Eye (tissue), 1 donor: ENCODE measurements at regions not wholly inside any gene's neighbourhood (a gene's known extent, or its start where the extent isn't known, plus 50 kb on each side); places are given as distances from the start of the nearest gene placed in this dataset.
"Not testable (repeated sequence)": the region's sequence is repeated elsewhere in the genome, so short reads cannot be mapped to it uniquely, and the experiment has no call there.

Source experiments
- DNase-seq: peaks from one replicate; pipeline ENCODE4 v3.0.0-alpha.2; 2015

- DNase-seq = no peak
Measured at GRCh38 chr14:41549821-41550607, 56.7 kb upstream of the LRFN5 start.

- no peak for DNase-seq
Measured at GRCh38 chr14:41549282-41549681, 57.4 kb upstream of the LRFN5 start.

GRCh38 chr14:41548666-41549065 lies 58.0 kb upstream of the LRFN5 start:
- no peak for DNase-seq

- no peak for DNase-seq
Measured at GRCh38 chr14:41541333-41541732, 65.3 kb upstream of the LRFN5 start.

GRCh38 chr14:41532255-41532654 lies 74.4 kb upstream of the LRFN5 start:
- DNase-seq = no peak

GRCh38 chr14:41521891-41522290 lies 84.8 kb upstream of the LRFN5 start:
- DNase-seq = no peak

GRCh38 chr14:41518030-41518429 lies 88.6 kb upstream of the LRFN5 start:
- not testable (repeated sequence) for DNase-seq

GRCh38 chr14:41506552-41506951 lies 100.1 kb upstream of the LRFN5 start:
- DNase-seq = no peak

- DNase-seq = no peak
Measured at GRCh38 chr14:41505491-41505890, 101.2 kb upstream of the LRFN5 start.

- no peak for DNase-seq
Measured at GRCh38 chr14:41498959-41499358, 107.7 kb upstream of the LRFN5 start.

- DNase-seq = no peak
Measured at GRCh38 chr14:41490323-41490722, 116.4 kb upstream of the LRFN5 start.

GRCh38 chr14:41489315-41489972 lies 117.2 kb upstream of the LRFN5 start:
- no peak for DNase-seq

GRCh38 chr14:41488401-41488800 lies 118.3 kb upstream of the LRFN5 start:
- no peak for DNase-seq

- DNase-seq = no peak
Measured at GRCh38 chr14:41482861-41483260, 123.8 kb upstream of the LRFN5 start.

- no peak for DNase-seq
Measured at GRCh38 chr14:41476526-41476925, 130.2 kb upstream of the LRFN5 start.

GRCh38 chr14:41461380-41461779 lies 145.3 kb upstream of the LRFN5 start:
- DNase-seq = no peak

- no peak for DNase-seq
Measured at GRCh38 chr14:41457393-41457792, 149.3 kb upstream of the LRFN5 start.

- DNase-seq = no peak
Measured at GRCh38 chr14:41449066-41449465, 157.6 kb upstream of the LRFN5 start.

- no peak for DNase-seq
Measured at GRCh38 chr14:41446008-41446407, 160.7 kb upstream of the LRFN5 start.

GRCh38 chr14:41423503-41423902 lies 183.2 kb upstream of the LRFN5 start:
- DNase-seq = no peak

- DNase-seq = not testable (repeated sequence)
Measured at GRCh38 chr14:41421308-41421707, 185.4 kb upstream of the LRFN5 start.

GRCh38 chr14:41419709-41420108 lies 187.0 kb upstream of the LRFN5 start:
- DNase-seq = no peak

GRCh38 chr14:41418851-41419250 lies 187.8 kb upstream of the LRFN5 start:
- no peak for DNase-seq

- no peak for DNase-seq
Measured at GRCh38 chr14:41409806-41410205, 196.9 kb upstream of the LRFN5 start.

- no peak for DNase-seq
Measured at GRCh38 chr14:41404126-41404525, 202.6 kb upstream of the LRFN5 start.
